T-helper 1 cell (primary cell): ENCODE measurements at regions not wholly inside any gene's neighbourhood (a gene's known extent, or its start where the extent isn't known, plus 50 kb on each side); places are given as distances from the start of the nearest gene placed in this dataset.
"Not testable (repeated sequence)": the region's sequence is repeated elsewhere in the genome, so short reads cannot be mapped to it uniquely, and the experiment has no call there.

Source experiments
- DNase-seq, 5 donors: peaks; one replicate each; pipeline ENCODE4 v3.0.0-alpha.2; 2012 to 2020

GRCh38 chr5:37957218-37957617 is 117.4 kb upstream of the GDNF start:
- no peak for DNase-seq

GRCh38 chr5:37955748-37956147 is 115.9 kb upstream of the GDNF start:
- no peak for DNase-seq

DNA sequence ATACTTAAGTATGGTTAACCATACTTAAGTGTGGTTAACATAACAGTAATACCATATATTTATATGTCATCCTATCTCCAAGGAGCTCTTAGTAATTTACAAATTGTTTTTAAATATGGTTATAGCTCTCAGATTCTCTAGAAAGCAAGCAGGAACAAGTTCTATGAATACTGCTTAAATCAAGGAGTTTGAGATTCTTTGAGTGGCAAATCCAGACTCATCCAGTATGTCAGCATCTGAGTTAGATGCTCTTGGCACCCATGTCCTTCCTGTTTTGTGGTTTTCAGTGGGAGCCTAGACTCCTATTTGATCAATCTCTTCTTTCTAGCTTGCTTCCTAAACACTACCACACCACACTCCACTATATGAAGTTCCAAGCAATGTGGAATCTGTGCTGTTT is 114.7 kb upstream of the GDNF start:
- no peak for DNase-seq

DNA sequence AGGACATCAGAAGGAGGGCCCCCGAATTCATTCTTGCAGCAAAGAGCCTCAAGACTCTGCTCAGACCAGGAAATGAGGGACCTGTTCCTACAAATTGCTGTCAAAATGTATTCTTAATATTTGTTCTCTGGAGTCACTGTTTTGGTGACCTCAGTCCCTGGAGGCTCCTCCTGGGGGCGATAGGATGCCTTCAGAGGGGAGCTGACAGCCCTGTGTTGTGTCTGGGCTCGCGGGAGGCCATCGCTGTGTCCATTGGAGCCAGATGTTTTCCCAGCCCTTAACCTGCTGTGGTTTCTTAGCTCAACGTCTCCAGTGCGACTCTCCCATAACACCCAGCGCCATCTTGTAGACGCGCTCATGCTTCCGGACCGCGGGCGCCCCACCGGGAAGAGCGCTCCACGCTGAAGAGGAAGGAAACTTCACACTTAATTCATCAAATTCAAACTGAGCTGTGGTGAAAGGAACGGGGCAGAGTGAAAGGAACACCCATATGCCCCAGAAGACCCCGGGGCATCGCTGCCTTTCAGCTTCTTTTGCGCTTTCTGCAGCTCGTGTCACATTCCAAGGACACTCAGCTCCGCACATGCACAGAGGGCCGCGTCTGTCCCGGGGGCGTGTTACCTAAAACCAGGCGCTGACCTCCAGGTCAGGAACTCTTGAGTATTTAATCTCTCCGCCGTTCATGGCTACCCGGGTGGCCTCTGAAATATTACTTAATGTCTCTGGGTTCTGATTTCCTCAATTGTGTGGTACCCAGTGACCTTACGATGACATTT is 112.3 kb upstream of the GDNF start:
- no peak for DNase-seq

DNA sequence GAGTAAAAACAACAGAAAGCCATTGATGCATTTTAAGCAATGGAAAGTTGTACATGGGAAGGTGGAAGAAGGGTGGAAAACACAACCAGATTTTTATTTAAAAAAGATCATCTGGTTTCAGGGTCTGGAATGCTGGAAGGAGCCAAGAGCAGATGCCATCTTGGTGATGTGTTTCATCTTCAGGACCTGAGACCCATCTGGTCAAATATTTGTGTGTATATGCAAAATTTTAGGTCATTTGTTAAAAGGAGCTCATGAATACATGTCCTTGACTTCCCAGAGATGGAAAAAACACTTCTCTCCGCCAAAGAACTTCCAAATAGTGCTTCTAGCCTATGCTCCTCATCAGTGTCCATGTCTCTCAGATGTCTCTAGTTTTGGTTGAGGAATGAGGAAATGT is 110.6 kb upstream of the GDNF start:
- no peak for DNase-seq

GRCh38 chr5:37945446-37945845 is 105.6 kb upstream of the GDNF start:
- no peak for DNase-seq

- DNase-seq, result not testable (repeated sequence)
Observed at GRCh38 chr5:37943136-37943535, 103.3 kb upstream of the GDNF start.

GRCh38 chr5:37940931-37941623 is 101.2 kb upstream of the GDNF start:
- DNase-seq, result no peak

GRCh38 chr5:37938861-37939260 is 99.0 kb upstream of the GDNF start:
- DNase-seq, result no peak

DNA sequence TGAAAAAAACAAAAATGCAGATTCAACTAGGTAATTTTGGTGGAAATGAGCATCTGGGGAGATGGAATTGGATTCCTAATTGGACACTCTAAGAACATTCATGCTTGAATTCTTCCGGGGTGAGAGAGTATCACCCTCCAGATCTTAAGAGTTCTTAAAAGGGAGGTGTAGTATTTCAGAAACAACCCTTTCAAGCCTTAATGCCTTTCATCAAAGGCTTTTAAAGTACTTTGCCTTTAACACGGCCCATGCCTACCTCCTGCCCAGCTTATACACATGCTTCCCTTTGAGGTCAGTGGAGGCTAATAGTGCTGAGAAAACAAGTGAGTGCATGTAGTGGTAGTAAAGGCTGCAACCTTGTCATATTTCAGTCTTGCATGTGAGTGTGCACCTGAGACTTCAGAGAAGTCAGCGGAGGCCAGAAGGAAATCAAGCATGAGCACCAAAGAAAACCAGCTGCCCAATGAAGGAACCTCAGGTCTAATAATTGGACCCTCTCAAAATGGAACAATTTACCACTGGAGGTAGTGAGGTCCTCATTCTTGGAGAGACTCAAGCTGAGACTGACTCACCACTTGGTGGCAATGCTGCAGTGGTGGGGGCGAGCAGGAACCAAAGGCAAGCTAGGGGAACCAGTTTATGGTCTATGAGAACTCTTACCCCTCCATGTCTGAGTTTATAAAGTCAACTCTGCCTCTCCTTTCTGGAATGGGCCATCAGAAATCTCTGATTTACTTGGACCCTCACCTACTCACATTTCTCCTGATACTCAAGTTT is 98.4 kb upstream of the GDNF start:
- no peak for DNase-seq

- no peak for DNase-seq
Observed at GRCh38 chr5:37936091-37936490, 96.2 kb upstream of the GDNF start.

- DNase-seq, result no peak
Observed at GRCh38 chr5:37933576-37933975, 93.7 kb upstream of the GDNF start.

- DNase-seq, result no peak
Observed at GRCh38 chr5:37932450-37932849, 92.6 kb upstream of the GDNF start.

DNA sequence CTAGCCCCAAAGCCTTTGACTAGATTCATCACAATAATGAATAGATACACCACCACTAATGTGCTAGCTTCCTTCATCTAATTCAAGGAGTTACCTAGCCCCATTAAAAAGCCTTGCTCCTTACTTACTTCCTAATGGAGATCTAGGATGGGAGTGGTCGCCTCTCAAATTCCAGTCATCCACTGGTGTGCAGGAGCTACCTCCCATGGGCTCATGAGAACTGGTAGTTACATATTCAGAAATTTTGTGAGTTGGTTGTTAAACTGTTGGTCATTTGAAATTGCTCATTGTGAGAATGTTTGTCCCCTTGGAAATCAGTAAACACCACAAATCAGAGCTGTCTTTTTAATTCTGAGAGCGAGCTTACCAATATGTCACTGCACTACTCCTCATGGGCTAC is 91.7 kb upstream of the GDNF start:
- DNase-seq, result no peak

DNA sequence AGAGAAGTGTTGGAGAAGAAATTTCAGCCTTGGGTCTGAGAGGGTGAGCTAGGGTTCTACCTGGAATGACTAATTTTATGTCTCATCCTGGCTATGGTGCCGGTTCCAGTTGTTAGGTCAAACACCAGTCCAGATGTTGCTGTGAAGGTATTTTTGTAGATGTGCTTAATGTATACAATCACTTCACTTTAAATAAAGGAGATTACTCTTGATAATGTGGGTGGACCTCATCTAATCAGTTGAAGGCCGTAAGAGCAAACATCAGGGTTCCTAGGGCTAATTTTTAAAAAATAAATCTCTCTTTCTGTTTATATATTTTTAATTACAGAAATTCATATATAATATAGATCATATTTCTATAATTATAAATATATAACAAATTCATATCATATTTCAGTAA is 90.5 kb upstream of the GDNF start:
- DNase-seq, result no peak

DNA sequence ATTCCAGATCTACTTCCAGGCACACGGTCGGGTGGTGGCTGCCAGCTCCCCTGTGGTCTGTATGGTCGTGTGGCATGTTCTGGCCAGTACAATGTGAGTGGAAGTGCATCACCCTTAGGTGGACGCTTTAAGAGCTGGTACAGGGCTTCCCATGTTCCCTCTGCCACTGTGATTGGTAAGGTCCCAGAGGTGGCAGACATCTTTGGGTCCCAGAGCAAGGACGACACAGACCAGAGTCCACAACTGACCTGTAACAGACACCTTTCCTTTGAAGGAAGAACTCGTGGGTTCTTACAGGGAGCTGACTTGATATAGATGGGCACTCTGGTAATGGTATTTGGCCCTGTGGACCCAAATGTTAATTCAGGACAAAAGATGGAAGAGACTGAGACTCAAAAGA is 90.0 kb upstream of the GDNF start:
- no peak for DNase-seq

- not testable (repeated sequence) for DNase-seq
Observed at GRCh38 chr5:37927753-37928152, 87.9 kb upstream of the GDNF start.

DNA sequence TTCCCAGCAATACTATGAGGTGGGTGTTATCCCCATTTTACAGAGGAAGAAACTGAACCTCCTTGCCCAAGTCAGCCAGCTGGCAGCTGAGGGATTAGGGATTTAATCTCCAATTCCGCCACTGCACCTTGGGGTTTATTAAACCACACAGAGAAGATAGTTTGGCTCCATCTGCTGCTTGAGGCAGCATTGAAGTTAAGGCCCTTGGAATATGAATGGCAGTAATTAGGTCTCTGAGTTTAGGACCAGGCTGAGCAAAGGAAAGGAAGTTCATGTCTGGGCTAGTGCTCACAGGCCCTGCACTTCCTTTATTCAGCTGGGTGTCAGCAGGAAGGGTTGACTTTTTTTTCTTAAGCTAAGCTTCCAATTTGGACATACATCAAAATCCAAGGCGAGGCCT is 86.9 kb upstream of the GDNF start:
- no peak for DNase-seq

- DNase-seq, result no peak
Observed at GRCh38 chr5:37921452-37921851, 81.6 kb upstream of the GDNF start.

DNA sequence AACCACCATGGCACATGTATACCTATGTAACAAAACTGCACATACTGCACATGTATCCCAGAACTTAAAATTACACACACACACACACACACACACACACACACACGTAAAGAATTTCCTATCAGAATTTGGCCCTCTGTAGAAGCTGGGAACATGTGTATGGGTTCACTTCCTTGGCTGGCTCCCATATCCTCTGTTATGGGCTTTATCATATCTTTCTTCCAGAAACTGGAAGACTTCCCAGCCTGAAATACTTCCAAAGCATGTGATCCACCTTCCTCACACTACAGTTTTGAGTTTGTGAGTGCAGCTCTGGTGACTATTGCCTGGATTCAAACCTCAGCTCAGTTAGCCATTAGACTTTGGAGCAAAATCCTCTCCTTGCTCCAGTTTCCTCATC is 78.6 kb upstream of the GDNF start:
- no peak for DNase-seq

DNA sequence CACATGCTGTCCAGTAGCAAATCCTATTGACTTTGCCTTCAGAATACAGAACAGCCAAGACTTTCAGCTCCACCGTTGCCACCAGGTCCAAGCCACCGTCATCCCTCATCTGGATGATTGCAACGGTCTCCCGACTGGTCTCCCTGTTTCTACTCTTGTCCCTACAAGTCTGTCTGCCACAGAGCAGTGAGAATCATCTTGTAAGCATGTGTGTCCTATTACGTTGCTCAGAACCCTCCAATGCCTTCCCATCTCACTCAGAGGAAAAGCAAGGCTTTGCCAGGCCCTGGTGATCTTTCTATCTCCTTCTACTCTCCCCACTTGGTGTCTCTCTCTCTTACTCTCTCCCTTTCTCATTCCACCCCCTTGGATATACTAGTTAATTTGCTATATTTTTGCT is 76.7 kb upstream of the GDNF start:
- DNase-seq, result no peak

DNA sequence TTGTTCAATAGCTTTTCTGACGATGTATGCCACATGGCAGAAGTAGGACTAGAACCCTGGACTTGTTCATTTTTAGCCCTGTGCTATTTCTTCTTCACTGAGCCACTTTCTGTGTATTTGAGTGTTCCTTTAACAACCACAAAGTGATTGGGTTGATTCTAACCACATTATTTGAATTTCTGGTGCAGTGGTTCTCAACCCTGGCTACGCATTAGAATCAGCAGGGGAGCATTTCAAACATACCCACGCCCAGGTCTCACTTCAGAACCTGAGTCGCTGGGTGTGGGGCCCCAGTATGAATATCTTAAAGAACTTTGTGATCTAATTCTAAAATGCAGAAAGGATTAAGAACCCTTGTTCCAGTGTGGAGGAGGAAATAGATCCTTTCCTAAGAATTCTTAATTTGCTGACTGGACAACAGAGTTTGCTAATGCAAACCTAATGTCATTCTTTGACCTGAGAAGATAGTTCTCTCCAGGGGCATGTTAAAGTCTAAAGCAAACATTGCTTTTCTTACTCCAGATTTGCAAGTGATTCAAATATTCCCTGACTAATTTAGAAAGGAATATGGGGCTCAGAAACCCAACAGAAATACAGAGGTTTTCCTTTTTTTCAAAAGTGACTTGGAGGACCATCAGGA is 75.4 kb upstream of the GDNF start:
- DNase-seq, result no peak

DNA sequence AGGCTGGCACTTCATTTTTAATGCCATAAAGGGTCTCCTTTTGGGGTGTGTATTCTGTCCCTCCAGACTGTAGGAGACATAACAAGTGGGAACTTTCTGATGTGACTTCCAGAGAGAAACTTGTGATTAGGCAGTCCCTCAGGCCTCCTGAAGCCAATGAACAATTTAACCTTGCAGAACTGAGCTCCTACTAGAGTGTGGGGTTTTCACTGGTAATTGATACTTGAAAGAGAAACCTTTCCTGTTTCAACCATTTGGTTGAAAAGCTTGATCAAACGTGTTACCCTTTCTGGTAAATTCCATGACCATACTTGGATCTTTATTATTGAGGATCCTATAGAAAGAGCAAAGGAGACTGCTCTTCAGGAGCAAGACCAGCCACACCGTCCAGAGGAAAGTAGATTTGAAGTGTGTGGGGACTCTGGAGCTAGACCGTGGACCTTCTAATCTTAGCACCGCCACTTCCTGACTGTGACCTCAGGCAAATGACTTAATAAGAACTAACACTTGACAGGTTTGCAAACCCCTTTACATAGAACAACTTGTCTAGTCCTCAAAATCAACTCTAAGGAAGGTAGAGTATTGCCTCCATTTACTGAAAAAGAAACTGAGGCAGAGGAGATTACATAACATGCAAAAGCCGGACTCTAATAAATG is 69.9 kb upstream of the GDNF start:
- DNase-seq, result not testable (repeated sequence)
